ENCODE measurements at regions not wholly inside any gene's neighbourhood (a gene's known extent, or its start where the extent isn't known, plus 50 kb on each side); places are given as distances from the start of the nearest gene placed in this dataset.

DNA sequence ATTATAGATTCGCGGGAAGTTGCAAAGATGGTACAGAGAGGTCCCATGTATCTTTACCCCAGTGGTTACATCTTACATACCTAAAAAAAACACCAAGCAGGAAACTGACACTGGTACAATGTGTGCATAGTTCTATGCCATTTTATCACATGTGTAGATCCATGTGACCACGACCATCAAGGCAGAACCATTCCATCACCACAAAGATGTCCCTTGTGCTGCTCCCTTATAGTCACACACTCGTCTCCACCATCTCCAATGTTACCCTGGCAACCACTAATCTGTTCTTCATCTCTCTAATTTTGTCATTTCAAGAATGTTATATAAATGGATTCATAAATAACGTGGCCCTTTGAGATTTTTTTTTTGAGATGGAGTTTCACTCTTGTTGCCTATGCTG lies 156.9 kb upstream of the MAGI3 start:
- TF ChIP-seq, protein P1, sequence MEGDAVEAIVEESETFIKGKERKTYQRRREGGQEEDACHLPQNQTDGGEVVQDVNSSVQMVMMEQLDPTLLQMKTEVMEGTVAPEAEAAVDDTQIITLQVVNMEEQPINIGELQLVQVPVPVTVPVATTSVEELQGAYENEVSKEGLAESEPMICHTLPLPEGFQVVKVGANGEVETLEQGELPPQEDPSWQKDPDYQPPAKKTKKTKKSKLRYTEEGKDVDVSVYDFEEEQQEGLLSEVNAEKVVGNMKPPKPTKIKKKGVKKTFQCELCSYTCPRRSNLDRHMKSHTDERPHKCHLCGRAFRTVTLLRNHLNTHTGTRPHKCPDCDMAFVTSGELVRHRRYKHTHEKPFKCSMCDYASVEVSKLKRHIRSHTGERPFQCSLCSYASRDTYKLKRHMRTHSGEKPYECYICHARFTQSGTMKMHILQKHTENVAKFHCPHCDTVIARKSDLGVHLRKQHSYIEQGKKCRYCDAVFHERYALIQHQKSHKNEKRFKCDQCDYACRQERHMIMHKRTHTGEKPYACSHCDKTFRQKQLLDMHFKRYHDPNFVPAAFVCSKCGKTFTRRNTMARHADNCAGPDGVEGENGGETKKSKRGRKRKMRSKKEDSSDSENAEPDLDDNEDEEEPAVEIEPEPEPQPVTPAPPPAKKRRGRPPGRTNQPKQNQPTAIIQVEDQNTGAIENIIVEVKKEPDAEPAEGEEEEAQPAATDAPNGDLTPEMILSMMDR (conservative IDR thresholded peaks at IDR 0.05; ENCODE audit: low read depth, low read length) = no peak
- H3K4me3 ChIP-seq (ENCODE audit: low read length) = no peak overlapping the region
- no peak for DNase-seq (ENCODE audit: low read depth)

DNA sequence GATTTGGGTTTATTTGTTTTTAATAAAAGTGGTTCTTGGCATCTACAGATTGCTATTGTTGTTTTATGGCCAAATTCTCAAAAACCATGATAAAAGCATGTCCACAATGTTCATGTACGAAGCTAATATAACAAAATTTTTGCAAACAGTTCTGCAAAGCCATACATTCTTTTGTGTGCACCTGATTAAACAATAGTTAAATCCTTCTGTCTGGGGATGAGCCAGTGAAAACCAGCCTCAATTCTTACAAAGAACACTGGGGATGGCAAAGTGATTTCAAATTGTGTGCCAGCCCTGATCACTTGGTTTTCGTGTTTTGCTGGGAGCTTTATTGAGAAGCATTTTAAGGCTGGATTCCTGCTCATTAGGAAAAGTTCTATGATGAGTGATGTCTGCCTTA lies 149.1 kb upstream of the MAGI3 start:
- no peak overlapping the region for H3K4me3 ChIP-seq (ENCODE audit: low read length)
- TF ChIP-seq, protein P1 (conservative IDR thresholded peaks at IDR 0.05; ENCODE audit: low read depth, low read length) = no peak
- DNase-seq (ENCODE audit: low read depth) = no peak

DNA sequence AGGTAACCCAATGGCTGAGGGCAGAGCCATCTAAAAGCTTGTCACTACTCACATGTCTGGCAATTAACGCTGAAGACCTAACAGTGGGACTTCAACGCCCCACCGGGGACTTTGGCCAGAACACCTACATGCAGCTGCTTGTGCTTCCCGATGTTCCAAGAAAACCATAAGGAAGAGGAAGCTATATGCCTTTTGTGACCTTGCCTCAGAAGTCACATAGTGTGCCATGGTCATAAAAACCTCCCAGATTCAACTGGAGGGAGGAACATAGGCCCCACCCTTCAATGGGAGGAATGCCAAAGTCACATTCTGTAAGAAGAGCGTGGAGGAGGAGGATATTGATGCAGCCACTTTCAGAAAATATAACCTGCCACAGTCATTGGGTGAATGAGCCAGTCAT lies 147.8 kb upstream of the MAGI3 start:
- TF ChIP-seq, protein P1 (conservative IDR thresholded peaks at IDR 0.05; ENCODE audit: low read depth, low read length) = no peak
- DNase-seq (ENCODE audit: low read depth) = no peak
- H3K4me3 ChIP-seq (ENCODE audit: low read length) = no peak overlapping the region

DNA sequence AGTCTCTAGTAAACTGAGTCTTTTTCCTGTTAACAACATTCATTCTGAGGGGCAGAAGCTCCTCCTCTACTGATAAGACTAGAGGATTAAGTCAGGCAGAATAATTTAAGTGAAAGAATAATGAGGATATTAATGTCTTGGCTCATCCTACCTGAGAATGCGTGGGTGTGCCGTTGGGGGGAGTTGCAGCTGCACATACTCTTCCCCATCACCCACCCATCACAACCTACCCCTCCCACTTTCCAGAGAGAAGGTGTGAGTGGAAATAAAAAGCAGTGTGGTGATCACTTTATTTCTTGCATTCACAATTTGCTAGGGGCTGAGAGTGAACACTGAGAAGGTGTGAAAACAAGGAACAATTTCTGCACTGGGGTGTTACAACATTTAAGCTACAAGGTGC lies 146.8 kb upstream of the MAGI3 start:
- TF ChIP-seq, protein P1 (conservative IDR thresholded peaks at IDR 0.05; ENCODE audit: low read depth, low read length) = no peak
- DNase-seq (ENCODE audit: low read depth) = no peak
- H3K4me3 ChIP-seq (ENCODE audit: low read length) = no peak overlapping the region

DNA sequence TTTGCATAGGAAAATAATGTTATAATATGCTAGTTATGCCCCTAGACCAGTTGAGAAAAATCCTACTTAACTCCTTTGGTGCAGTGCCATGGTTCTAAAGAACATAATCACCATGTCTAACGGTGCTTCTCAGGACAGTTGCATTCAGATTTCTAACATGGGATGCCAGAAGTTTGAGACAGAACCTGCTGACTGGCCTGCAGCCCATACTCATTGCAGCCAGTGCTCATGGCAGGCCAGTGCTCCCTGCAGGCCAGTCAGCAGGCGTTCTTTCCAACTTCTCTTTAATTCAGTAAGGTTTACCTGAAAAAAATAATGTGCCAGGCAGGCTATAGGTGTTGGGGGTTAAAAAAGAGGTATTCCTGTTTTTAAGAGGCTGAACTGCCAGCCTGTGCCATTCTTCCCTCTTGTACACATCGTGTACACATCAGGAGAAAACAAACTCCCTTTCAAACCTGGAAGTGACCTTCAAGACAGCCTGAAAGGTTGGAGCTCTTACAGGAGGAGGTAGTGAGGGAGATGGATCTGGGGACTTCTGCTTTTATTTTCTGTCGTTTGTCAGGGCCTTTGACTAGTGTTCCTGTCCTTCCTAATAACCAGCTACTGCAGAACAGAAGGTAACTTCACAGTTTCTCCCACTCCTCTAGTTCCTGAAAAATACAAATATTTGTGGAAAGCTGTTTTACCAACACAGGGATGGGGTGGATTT lies 146.0 kb upstream of the MAGI3 start:
- TF ChIP-seq, protein P1 (conservative IDR thresholded peaks at IDR 0.05; ENCODE audit: low read depth, low read length) = no peak
- DNase-seq (ENCODE audit: low read depth) = no peak
- H3K4me3 ChIP-seq (ENCODE audit: low read length) = no peak overlapping the region

DNA sequence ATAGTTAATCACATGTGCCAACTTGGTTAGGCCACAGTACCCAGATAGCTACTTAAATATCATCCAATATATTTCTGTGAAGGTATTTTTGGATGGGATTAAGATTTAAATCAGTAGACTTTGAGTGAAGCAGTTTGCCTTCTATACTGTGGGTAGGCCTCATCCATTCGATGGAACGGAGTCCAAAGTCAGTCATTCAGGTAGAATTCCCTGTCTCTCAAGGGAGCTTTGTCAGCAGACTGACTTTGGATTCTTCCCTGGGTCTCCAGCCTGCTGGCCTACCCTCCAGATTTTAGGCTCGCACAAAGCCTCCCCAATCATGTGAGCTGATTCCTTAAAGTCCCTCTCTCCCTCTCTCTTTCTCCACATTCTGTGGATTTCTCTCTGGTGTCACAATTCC lies 145.1 kb upstream of the MAGI3 start:
- no peak for DNase-seq (ENCODE audit: low read depth)
- TF ChIP-seq, protein P1 (conservative IDR thresholded peaks at IDR 0.05; ENCODE audit: low read depth, low read length) = no peak
- H3K4me3 ChIP-seq (ENCODE audit: low read length) = no peak overlapping the region

DNA sequence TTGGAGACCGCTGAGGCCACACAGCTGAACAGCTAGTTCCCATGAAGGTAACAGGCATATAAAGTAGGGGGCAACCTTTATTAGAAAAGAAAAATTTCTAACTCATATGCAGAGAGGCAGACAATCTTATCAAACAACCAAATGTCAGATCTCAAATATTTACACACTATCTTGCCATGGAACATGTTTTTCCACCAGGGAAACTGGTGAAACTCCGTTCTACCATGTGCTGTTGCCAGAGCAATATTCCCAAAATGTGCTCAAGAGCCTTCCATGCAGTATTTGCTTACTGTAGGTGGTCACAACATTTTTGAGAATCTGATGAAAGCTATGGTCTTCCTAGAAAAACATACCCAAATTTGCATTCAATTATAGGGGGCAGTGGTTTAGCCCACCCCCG lies 143.4 kb upstream of the MAGI3 start:
- TF ChIP-seq, protein P1 (conservative IDR thresholded peaks at IDR 0.05; ENCODE audit: low read depth, low read length) = no peak
- no peak overlapping the region for H3K4me3 ChIP-seq (ENCODE audit: low read length)
- no peak for DNase-seq (ENCODE audit: low read depth)

Data from retinal pigment epithelial cell (primary cell).